Muscle layer of duodenum (tissue), 2 donors: ENCODE measurements at regions not wholly inside any gene's neighbourhood (a gene's known extent, or its start where the extent isn't known, plus 50 kb on each side); places are given as distances from the start of the nearest gene placed in this dataset.

ENCODE experiments used
- H3K27ac ChIP-seq: one replicate; pipeline ENCODE4 v1.7.0; 2013; ENCODE audit warnings: mild to moderate bottlenecking, low read length
- H3K27me3 ChIP-seq: one replicate; pipeline ENCODE4 v1.7.0; 2013; ENCODE audit warnings: low read depth, mild to moderate bottlenecking, control low read depth, low read length
- H3K36me3 ChIP-seq, 2 donors: one replicate each; pipeline ENCODE4 v1.7.0; 2013; ENCODE audit warnings: low read length in 2 of 2, control low read depth in 1 of 2, mild to moderate bottlenecking in 1 of 2; ENCODE audit not compliant: insufficient read depth in 2 of 2, control insufficient read depth in 1 of 2
- H3K4me1 ChIP-seq, 2 donors: one replicate each; pipeline ENCODE4 v1.7.0; 2013; ENCODE audit warnings: low read length in 2 of 2, mild to moderate bottlenecking in 2 of 2, control low read depth in 1 of 2, moderate library complexity in 1 of 2; ENCODE audit not compliant: insufficient read depth in 2 of 2, control insufficient read depth in 1 of 2
- H3K4me3 ChIP-seq, 2 donors: one replicate each; pipeline ENCODE4 v1.7.0; 2013; ENCODE audit warnings: low read length in 2 of 2, low read depth in 1 of 2, mild to moderate bottlenecking in 1 of 2
- H3K9me3 ChIP-seq, 2 donors: one replicate each; pipeline ENCODE4 v1.7.0; 2013; ENCODE audit warnings: low read length in 2 of 2, control low read depth in 1 of 2, mild to moderate bottlenecking in 1 of 2; ENCODE audit not compliant: control insufficient read depth in 1 of 2
- donor health status: healthy.

- H3K4me3 ChIP-seq = no peak overlapping the region
- no peaks in the 10 kb centered on the region for H3K4me1 ChIP-seq
- H3K9me3 ChIP-seq = no peaks in the 10 kb centered on the region
Measured at GRCh38 chr12:124169577-124170284, 125.2 kb upstream of the RFLNA start.

GRCh38 chr12:124170760-124171159 lies 124.1 kb upstream of the RFLNA start:
- no peaks in the 10 kb centered on the region for H3K36me3 ChIP-seq
- no peaks in the 10 kb centered on the region for H3K9me3 ChIP-seq
- no peaks in the 10 kb centered on the region for H3K4me1 ChIP-seq
- H3K27me3 ChIP-seq = no peaks in the 10 kb centered on the region
- H3K27ac ChIP-seq = no peak overlapping the region
- H3K4me3 ChIP-seq = no peak overlapping the region

More at GRCh38 chr12:124169577-124170284, 125.2 kb upstream of the RFLNA start:
- no peaks in the 10 kb centered on the region for H3K27me3 ChIP-seq
- no peaks in the 10 kb centered on the region for H3K36me3 ChIP-seq
- H3K27ac ChIP-seq = no peak overlapping the region

- Histone ChIP-seq H3K9me3 (no peaks in the 10 kb centered on the region), H3K27ac (no peak overlapping the region), H3K36me3 (no peaks in the 10 kb centered on the region), H3K27me3 (no peaks in the 10 kb centered on the region), H3K4me3 (no peak overlapping the region), H3K4me1 (no peaks in the 10 kb centered on the region)
Measured at GRCh38 chr12:124171231-124171979, 123.5 kb upstream of the RFLNA start.

GRCh38 chr12:124172636-124173035 lies 122.3 kb upstream of the RFLNA start:
- no peaks in the 10 kb centered on the region for H3K27me3 ChIP-seq
- no peaks in the 10 kb centered on the region for H3K4me1 ChIP-seq
- no peak overlapping the region for H3K27ac ChIP-seq
- H3K36me3 ChIP-seq = no peaks in the 10 kb centered on the region
- no peaks in the 10 kb centered on the region for H3K9me3 ChIP-seq
- no peak overlapping the region for H3K4me3 ChIP-seq

GRCh38 chr12:124173692-124174091 lies 121.2 kb upstream of the RFLNA start:
- H3K27ac ChIP-seq = no peak overlapping the region
- no peaks in the 10 kb centered on the region for H3K27me3 ChIP-seq
- H3K4me3 ChIP-seq = no peak overlapping the region
- H3K4me1 ChIP-seq = no peaks in the 10 kb centered on the region
- H3K9me3 ChIP-seq = no peaks in the 10 kb centered on the region
- H3K36me3 ChIP-seq = no peaks in the 10 kb centered on the region

- Histone ChIP-seq H3K27me3 (no peaks in the 10 kb centered on the region), H3K4me1 (no peaks in the 10 kb centered on the region), H3K36me3 (no peaks in the 10 kb centered on the region), H3K27ac (no peak overlapping the region), H3K9me3 (no peaks in the 10 kb centered on the region), H3K4me3 (no peak overlapping the region)
Measured at GRCh38 chr12:124174451-124175348, 120.2 kb upstream of the RFLNA start.

- Histone ChIP-seq H3K36me3 (no peaks in the 10 kb centered on the region), H3K9me3 (no peaks in the 10 kb centered on the region), H3K4me1 (no peaks in the 10 kb centered on the region), H3K27me3 (no peaks in the 10 kb centered on the region), H3K4me3 (no peak overlapping the region), H3K27ac (no peak overlapping the region)
Measured at GRCh38 chr12:124175704-124176103, 119.2 kb upstream of the RFLNA start.

GRCh38 chr12:124177276-124177950 lies 117.5 kb upstream of the RFLNA start:
- Histone ChIP-seq H3K4me1 (no peaks in the 10 kb centered on the region), H3K27ac (no peak overlapping the region), H3K36me3 (no peaks in the 10 kb centered on the region), H3K4me3 (no peak overlapping the region), H3K27me3 (no peaks in the 10 kb centered on the region), H3K9me3 (no peaks in the 10 kb centered on the region)

GRCh38 chr12:124177951-124178316 lies 117.0 kb upstream of the RFLNA start:
- Histone ChIP-seq H3K9me3 (no peaks in the 10 kb centered on the region), H3K4me3 (no peak overlapping the region), H3K36me3 (no peaks in the 10 kb centered on the region)

GRCh38 chr12:124179936-124180607 lies 114.8 kb upstream of the RFLNA start:
- no peaks in the 10 kb centered on the region for H3K36me3 ChIP-seq
- no peak overlapping the region for H3K4me3 ChIP-seq
- no peaks in the 10 kb centered on the region for H3K4me1 ChIP-seq
- H3K27ac ChIP-seq = no peak overlapping the region
- H3K9me3 ChIP-seq = no peaks in the 10 kb centered on the region
- H3K27me3 ChIP-seq = no peaks in the 10 kb centered on the region

More at GRCh38 chr12:124177951-124178316, 117.0 kb upstream of the RFLNA start:
- Histone ChIP-seq H3K4me1 (no peaks in the 10 kb centered on the region), H3K27ac (no peak overlapping the region), H3K27me3 (no peaks in the 10 kb centered on the region)
